Ectodermal cell (in vitro differentiated cells): ENCODE measurements at regions not wholly inside any gene's neighbourhood (a gene's known extent, or its start where the extent isn't known, plus 50 kb on each side); places are given as distances from the start of the nearest gene placed in this dataset.

ENCODE experiments used
- H3K27ac ChIP-seq: 2 replicates; pipeline ENCODE4 v1.7.0; 2013; ENCODE audit warnings: mild to moderate bottlenecking, low read depth, low read length; ENCODE audit not compliant: insufficient read depth, poor library complexity, severe bottlenecking
- H3K27me3 ChIP-seq: 2 replicates; pipeline ENCODE4 v1.7.0; 2013; ENCODE audit warnings: mild to moderate bottlenecking, low read length; ENCODE audit not compliant: insufficient read depth, control insufficient read depth, poor library complexity, severe bottlenecking
- H3K36me3 ChIP-seq: one replicate; pipeline ENCODE4 v1.7.0; 2013; ENCODE audit warnings: low read length; ENCODE audit not compliant: control insufficient read depth, insufficient read depth
- H3K4me1 ChIP-seq: one replicate; pipeline ENCODE4 v1.7.0; 2013; ENCODE audit warnings: low read length; ENCODE audit not compliant: control insufficient read depth, insufficient read depth
- H3K4me3 ChIP-seq: 2 replicates; pipeline ENCODE4 v1.7.0; 2013; ENCODE audit warnings: low read depth, low read length, control low read depth; ENCODE audit not compliant: insufficient read depth
- H3K9me3 ChIP-seq: 2 replicates; pipeline ENCODE4 v1.7.0; 2013; ENCODE audit warnings: mild to moderate bottlenecking, low read length, moderate library complexity; ENCODE audit not compliant: control insufficient read depth
- WGBS, 2 experiments: methylation state at CpG; one replicate each; pipeline ENCODE4 v1.1.7; 2013; ENCODE audit warnings: missing lambda C conversion rate in 2 of 2; 5-methylcytosine and 5-hydroxymethylcytosine counted together

DNA sequence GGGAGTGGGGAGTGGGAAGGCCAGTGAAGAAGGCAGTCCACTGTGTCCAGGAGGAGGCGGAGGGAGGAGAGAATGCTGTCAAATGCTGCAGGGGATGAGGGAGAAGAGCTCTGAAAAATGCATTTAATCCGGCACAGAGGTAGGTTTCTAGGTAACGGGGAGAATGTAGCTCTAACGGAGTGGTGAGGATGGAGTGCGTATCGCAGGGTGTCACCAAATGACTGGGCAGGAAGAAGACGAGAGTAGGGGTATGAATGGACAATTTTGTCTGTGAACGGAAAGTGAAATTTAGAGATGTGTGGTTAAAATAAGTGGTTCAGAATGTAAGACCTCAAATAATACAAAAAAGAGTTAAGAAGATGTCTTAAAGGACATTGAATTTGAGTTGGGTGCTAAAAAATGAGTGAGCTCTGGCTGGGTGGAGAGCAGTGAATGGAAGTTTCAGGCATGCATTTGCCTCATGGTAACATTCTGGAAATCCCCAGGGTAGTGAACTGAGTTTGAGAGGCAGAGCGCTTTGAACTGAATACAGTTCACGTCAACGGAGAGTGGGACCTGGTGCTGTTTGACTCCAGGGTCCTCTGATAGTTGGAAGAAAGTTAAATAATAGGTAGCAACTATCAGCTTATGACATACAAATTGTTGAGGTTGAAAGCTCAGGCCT is 81.3 kb upstream of the CADM1 start:
- Histone ChIP-seq H3K4me1 (peaks cover 16% of the 10 kb centered on the region), H3K27me3 (no peaks in the 10 kb centered on the region), H3K36me3 (no peaks in the 10 kb centered on the region), H3K4me3 (no peak overlapping the region), H3K9me3 (no peaks in the 10 kb centered on the region), H3K27ac (no peak overlapping the region)
- WGBS, 2 experiments: 94 to 96% methylated on average over 11 of the region's 11 CpGs

DNA sequence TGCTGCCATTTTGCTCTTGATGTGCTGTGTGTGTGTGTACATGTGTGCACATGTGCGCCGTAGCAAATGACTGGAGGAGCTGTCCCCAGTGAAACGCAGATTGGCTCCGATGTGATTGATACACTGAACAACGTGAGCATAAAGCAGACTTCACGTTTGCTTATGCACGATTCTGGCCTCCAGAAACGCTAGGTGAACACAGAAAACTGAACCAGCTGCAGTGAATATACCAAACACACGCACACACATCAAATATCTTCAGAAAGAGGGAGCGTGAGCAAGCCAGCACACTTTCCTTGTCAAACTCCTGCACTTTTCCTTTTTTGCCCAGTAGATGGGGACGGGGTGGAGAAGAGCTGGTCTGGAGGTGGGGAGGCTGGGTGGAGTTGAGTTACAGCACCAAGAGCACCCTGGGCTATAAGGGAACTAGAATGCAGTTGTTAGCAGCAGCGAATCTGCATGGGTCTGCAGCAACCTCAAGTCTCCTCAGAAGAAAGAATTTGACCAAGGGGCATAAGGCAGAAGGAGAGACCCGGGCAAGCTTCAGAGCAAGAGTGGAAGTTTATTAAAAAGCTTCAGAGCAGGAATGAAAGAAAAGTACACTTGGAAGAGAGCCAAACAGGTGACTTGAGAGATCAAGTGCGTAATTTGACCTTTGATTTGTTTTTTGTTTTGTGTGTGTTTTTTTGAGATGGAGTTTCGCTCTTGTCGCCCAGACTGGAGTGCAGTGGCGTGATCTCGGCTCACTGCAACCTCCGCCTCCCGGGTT is 77.8 kb upstream of the CADM1 start:
- no peaks in the 10 kb centered on the region for H3K27me3 ChIP-seq
- H3K4me1 ChIP-seq: peaks cover 18% of the 10 kb centered on the region
- no peak overlapping the region for H3K4me3 ChIP-seq
- no peaks in the 10 kb centered on the region for H3K9me3 ChIP-seq
- no peaks in the 10 kb centered on the region for H3K36me3 ChIP-seq
- no peak overlapping the region for H3K27ac ChIP-seq
- WGBS, 2 experiments: 86 to 87% methylated on average over 20 of the region's 20 CpGs

DNA sequence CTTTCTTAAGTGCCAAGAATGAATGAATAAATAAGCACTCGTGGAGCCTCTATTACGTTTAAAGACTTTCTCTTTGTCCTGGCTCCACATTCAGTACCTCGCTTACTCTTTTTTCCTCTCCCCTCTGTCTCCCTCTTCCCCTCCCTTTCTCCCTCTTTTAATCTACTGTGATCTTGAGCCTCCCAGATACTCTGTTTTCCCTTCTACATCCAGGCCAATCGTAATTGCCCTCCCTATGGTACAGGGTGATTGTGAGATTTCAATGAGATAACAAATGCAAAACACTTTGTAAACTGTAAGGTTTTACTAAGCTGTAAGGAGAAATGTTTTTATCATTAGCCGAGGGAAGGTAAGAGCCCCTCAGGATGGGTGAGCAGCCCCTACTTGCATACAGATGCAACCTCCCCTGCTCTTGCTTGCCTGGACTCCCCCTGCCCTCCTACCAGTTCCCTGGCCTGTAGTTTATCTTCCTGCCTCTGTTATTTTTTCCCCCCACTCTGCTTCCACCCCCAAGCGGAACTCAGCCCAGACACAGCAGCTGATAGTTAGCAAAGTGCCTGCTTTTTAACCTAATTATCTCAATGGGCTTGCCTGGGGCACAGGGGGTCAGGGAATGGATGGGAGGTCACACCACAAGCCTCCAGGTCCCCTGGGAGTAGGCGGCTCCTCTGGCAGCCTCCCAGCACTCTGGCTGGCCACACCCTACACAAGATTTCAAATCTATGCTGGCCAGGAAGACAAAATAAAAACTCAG is 76.9 kb upstream of the CADM1 start:
- peaks cover 18% of the 10 kb centered on the region for H3K4me1 ChIP-seq
- H3K4me3 ChIP-seq: no peak overlapping the region
- 61 to 77% methylated on average over 6 to 7 of the region's 7 CpGs for WGBS, 2 experiments
- H3K27ac ChIP-seq: no peak overlapping the region
- H3K9me3 ChIP-seq: no peaks in the 10 kb centered on the region
- no peaks in the 10 kb centered on the region for H3K36me3 ChIP-seq
- H3K27me3 ChIP-seq: no peaks in the 10 kb centered on the region

DNA sequence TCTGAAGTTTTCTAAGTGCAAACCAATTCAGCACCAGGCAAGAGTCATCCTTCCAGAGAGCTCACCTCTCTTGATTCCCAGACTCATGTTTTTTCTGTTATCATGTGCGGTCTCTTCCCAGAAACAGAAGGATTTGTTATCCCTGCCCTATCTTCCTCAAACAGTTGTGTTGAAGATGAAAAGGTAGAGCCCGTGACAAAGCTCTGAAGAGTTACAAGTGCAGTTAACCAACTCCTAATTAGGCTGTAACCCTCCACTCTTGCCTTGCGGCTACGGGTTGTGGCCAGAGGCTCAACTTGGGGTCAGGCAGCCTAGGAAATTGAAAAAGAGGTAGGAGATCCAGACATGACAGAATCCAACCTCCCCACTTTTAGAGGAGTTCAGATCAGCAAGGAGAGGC is 76.2 kb upstream of the CADM1 start:
- 87 to 90% methylated on average over 4 of the region's 4 CpGs for WGBS, 2 experiments
- H3K27me3 ChIP-seq: no peaks in the 10 kb centered on the region
- no peak overlapping the region for H3K4me3 ChIP-seq
- no peaks in the 10 kb centered on the region for H3K9me3 ChIP-seq
- H3K4me1 ChIP-seq: peaks cover 18% of the 10 kb centered on the region
- no peaks in the 10 kb centered on the region for H3K36me3 ChIP-seq
- H3K27ac ChIP-seq: no peak overlapping the region

DNA sequence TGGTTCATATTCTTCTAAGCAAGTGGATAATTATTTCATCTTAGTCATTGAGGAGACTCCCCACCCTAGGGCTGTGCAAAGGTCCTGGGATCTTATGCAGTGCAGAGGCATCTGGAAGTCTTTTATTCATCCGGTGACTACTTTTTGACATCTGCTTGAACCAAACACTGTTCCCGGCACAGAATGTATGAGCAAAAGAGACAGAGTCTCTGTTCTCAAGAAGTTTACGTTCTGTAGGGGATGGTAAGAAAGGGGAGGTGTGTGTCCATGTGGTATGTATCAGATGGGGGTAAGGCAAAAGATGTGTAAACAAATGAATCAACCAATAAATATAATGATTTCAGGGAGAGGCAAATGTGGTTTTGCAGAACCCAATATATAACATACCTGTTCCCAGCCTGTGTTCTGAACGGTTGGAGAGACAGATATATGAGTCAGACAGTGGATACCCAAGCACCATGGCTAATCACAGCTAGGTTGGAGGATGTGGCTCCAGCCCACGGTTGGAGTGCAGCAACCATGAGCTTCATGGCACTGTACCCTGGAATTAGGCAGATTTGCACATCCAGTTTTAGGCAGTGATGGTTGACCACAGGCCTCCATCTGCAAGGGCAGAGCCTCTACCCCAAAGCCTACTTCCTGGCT is 75.1 kb upstream of the CADM1 start:
- no peaks in the 10 kb centered on the region for H3K9me3 ChIP-seq
- H3K36me3 ChIP-seq: no peaks in the 10 kb centered on the region
- no peak overlapping the region for H3K27ac ChIP-seq
- peaks cover 18% of the 10 kb centered on the region for H3K4me1 ChIP-seq
- no peak overlapping the region for H3K4me3 ChIP-seq
- no peaks in the 10 kb centered on the region for H3K27me3 ChIP-seq
- WGBS, 2 experiments: 96% methylated on average over 5 of the region's 5 CpGs

GRCh38 chr11:115578275-115578674 is 74.1 kb upstream of the CADM1 start:
- H3K36me3 ChIP-seq: no peaks in the 10 kb centered on the region
- no peaks in the 10 kb centered on the region for H3K27me3 ChIP-seq
- H3K9me3 ChIP-seq: no peaks in the 10 kb centered on the region
- no peak overlapping the region for H3K4me3 ChIP-seq
- peaks cover 18% of the 10 kb centered on the region for H3K4me1 ChIP-seq
- H3K27ac ChIP-seq: no peak overlapping the region

DNA sequence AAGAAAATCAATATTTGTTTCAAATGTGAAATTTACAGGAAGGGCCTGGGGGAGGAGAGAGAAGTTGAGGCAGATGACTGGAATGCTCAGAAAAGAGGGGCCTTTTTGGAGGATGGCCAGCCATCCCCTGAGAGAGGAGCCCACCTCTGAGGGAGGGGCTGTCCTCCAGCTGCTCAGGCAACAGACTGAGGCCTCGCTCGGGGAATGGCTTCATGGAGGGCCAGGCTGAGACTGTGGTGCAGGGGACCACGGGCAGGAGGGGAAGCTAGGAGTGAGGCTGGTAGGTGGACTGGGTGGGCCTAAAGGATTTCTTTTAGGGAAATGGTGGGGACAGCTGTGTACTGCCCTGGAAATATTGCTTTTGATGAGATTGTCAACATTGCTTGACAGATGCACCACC is 73.5 kb upstream of the CADM1 start:
- H3K4me3 ChIP-seq: no peak overlapping the region
- 84 to 88% methylated on average over 3 of the region's 3 CpGs for WGBS, 2 experiments
- H3K27ac ChIP-seq: no peak overlapping the region

DNA sequence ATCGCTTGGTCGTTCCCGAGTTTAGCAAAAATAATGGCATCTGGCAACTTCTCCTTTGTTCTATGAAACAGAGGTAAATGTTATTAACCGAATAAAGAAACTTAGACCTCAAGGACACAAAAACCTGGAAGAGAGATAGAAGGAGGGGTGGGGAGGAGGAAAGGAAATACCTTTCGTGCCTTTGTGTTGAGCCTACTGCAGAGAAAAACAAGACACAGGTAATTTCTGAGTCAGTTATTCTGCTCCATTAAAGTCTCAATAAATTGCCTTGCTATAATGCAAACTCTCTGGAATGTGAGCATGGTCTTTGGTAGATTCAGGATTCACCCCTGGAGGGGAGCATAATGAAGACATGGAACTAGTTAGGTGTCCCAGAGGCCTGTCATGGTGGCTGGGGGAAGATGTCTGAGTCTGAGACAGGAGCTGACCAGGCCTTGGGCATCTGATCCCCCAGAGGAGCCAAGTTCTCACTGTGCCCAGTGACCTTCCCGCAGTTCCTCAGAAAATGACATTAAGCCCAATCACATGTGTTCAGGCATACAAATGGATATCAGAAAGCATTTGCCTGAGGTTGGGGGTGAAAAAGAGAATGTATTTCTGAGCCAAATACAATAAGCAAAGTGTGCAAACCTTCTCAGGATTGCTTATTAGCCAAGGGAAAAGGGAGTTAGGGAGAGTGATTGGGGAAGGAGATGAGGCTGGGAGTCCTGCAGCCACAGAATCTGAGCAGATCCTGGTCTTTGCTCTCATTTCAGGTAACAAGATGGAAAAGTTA is 72.6 kb upstream of the CADM1 start:
- no peak overlapping the region for H3K27ac ChIP-seq
- H3K27me3 ChIP-seq: no peaks in the 10 kb centered on the region
- peaks cover 15% of the 10 kb centered on the region for H3K4me1 ChIP-seq
- no peaks in the 10 kb centered on the region for H3K9me3 ChIP-seq
- no peak overlapping the region for H3K4me3 ChIP-seq
- WGBS, 2 experiments: 87 to 95% methylated on average over 6 of the region's 6 CpGs
- no peaks in the 10 kb centered on the region for H3K36me3 ChIP-seq

More for the DNA sequence above, 73.5 kb upstream of the CADM1 start:
- H3K4me1 ChIP-seq: peaks cover 18% of the 10 kb centered on the region
- H3K9me3 ChIP-seq: no peaks in the 10 kb centered on the region
- no peaks in the 10 kb centered on the region for H3K36me3 ChIP-seq
- no peaks in the 10 kb centered on the region for H3K27me3 ChIP-seq

- Histone ChIP-seq H3K9me3 (no peaks in the 10 kb centered on the region), H3K27ac (no peak overlapping the region), H3K4me3 (no peak overlapping the region), H3K4me1 (no peaks in the 10 kb centered on the region), H3K36me3 (no peaks in the 10 kb centered on the region), H3K27me3 (no peaks in the 10 kb centered on the region)
- 95 to 98% methylated on average over 5 of the region's 5 CpGs for WGBS, 2 experiments
Observed at GRCh38 chr11:115572551-115572950, 68.3 kb upstream of the CADM1 start.
